Activated CD4-positive, alpha-beta T cell treated with anti-CD3 and anti-CD28 coated beads for 48 hours (primary cell): ENCODE measurements at regions not wholly inside any gene's neighbourhood (a gene's known extent, or its start where the extent isn't known, plus 50 kb on each side); places are given as distances from the start of the nearest gene placed in this dataset.
A peak's percentile ranks its signal among the peaks of the same experiment; 100 is the strongest.

ENCODE experiments used
- DNase-seq: peaks from one replicate; pipeline ENCODE4 v3.0.0-alpha.2; 2020

DNA sequence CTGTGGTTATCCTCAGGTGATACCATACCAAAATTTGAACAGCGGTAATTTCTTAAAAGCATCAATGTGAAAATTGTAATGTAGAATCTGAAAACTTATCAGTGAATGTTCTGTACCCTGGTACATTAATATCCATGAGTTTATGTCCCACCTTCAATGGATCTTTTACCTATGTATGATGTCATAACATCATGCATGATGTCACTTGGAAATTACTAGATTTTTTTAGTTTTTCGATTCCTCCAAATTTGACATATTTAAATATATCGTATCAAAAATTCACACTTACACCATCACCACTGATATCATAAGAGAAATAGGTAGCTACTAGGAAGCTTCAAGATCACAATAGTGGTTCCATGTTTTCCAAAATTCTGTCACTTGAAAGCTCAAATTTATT lies 95.0 kb upstream of the AKR1E2 start:
- DNase-seq, result no peak

DNA sequence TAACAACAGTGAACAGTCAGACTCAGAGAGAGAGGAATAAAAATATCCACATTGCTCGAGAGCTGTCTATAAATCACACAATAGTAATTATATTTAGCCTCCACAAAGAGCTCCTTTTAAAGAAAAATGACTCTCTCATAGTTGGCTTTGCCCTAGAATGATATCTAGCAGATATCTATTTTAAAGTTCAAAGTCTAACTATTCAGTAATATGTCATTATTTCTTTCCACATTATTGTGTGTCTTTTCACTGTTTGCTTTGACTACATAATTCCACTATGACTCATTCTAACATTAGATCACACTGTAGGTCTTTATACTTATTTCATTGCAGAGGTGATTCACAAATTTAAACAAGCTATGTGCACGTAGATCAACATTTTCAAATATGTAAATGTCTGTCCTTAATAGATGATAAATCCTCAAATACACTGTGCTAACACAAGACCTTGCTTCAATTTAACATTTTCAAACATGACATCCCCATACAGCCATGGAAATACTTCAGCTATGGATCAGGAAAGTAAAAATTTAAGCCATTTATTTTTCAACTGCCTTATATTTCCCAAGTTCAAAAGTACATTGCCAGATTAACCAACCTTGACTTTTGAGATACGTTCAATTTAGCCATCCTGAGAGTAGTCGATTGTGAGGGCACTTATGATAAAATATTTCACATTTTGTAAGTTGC lies 99.9 kb upstream of the AKR1E2 start:
- no peak for DNase-seq

- DNase-seq, result no peak
Observed at GRCh38 chr10:4723860-4724259, 102.1 kb upstream of the AKR1E2 start.

- DNase-seq, result no peak
Observed at GRCh38 chr10:4721999-4722753, 103.8 kb upstream of the AKR1E2 start.

- DNase-seq, result no peak
Observed at GRCh38 chr10:4720463-4720862, 105.5 kb upstream of the AKR1E2 start.

DNA sequence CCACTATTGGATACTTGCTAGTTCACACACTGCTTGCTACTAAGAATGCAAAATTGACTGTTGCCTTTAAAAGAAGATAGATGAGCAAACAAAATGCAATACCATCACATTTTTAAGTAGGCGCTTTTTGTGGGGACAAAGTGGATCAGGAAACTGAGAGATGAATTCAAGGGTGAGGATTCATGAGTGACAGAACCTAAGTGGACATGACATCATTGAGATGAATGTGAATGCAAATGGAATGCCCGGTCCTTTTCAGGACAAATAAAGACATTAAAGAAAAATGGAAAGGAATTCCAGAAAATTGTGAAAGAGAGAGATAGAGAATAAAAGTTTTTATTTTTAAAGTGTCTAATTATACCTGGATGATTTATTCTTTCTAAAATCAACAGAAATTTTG lies 106.3 kb upstream of the AKR1E2 start:
- DNase-seq, result no peak

DNA sequence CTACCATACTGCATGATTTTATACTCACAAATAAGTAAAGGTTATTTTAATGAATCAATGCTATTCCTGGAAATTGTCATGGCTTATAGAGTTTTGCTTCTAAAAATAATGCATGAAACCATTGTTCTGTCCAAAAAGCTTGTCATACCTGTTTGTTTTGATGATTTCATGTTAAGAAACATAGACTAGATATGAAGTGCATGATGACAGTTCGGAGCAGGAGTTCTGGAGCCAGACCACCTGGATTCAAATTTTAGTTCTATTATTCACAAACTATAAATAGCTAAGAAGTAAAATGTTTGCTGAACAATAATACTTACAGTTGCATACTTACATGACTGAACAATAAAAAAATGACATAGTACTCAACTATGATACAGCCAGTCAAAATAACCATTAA lies 107.0 kb upstream of the AKR1E2 start:
- no peak for DNase-seq

GRCh38 chr10:4718544-4718943 lies 107.5 kb upstream of the AKR1E2 start:
- no peak for DNase-seq

DNA sequence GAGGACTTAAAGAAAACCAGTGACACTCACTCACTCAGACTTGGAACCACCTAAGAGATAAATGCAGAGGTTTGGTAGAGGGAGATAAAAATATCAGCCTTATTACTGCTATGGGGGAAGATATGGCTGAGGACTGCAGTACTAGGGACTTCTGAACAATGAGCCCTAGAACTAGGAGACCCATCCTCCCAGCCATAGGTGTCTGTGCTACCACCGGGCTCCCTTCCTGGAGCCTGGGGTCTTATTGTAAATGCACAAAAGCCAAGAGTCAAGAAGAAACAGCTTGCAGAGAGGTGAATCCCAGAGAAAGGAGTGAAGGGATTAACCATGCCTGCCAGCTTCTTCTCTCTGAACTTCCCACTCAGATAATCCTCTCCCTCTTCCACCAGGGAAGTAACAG lies 108.3 kb upstream of the AKR1E2 start:
- DNase-seq, result no peak

- no peak for DNase-seq
Observed at GRCh38 chr10:4710858-4711257, 115.1 kb upstream of the AKR1E2 start.

DNA sequence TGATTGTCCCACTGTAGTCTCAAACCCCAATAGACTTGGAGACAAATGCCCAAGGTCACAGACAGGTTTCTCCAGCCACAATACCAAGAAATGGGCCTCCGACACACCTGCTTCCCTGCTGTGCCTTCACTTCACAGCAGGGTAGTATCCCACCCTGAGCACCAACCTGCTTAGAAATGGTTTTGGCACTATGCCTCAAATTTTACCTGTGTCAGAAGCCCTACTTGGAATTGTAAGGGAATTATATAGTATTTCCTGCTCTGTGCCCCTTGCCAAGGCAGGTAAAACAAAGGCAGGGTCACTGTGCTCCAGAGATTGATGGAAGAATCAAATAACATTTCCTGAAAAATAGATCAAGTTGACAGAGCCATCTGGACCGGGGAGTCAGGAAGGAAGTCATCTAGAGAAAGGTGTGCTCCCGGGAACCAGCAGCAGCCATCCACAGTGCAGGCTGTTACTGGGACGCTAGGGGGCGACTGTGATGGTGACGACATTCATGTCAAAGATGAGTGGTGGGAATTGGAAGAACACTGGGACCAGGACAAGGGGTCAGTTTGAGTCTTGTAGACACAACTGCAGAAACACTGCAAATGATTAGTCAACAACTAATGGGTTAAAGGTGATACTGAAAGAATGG lies 117.8 kb upstream of the AKR1E2 start:
- DNase-seq, result peak; percentile 42

- DNase-seq, result no peak
Observed at GRCh38 chr10:4707221-4707620, 118.8 kb upstream of the AKR1E2 start.

- DNase-seq, result no peak
Observed at GRCh38 chr10:4704034-4704545, 121.9 kb upstream of the AKR1E2 start.

GRCh38 chr10:4701016-4701415 lies 125.0 kb upstream of the AKR1E2 start:
- no peak for DNase-seq

DNA sequence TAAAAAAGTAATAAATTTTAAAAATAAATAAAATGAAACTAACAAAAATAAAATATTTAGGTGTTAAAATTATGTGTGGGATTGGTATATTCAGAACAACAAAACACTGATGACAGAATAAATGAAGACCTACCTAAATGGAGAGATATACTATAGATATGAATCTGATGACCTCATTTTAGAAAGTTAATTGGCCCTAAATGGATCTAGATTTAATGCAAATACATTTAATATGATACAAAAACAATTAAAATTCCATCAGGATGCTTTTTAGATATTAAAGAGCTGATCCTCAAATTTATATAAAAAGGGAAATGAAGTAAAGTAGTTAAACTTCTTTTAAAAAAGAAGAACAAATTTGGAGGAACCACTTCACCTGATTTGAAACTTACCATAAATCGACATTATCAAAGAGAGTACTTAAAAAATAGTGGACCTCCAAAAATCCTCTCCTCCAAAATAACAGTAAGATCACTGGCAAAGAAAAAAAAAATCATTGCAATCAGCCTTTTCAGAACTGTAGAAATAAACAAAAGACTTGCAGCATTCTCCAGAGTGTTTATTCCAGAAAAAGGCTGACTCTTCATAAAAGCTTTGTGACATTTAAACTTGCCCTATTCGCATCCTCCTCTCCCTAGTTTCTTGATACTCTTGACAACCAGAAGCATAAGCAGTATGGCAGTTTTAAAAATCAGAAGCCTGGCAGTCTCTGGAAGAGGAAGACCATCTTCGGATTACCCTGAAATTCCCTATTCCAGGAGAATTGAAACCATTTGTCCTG lies 125.9 kb upstream of the AKR1E2 start:
- no peak for DNase-seq

GRCh38 chr10:4698075-4698474 lies 127.9 kb upstream of the AKR1E2 start:
- no peak for DNase-seq

DNA sequence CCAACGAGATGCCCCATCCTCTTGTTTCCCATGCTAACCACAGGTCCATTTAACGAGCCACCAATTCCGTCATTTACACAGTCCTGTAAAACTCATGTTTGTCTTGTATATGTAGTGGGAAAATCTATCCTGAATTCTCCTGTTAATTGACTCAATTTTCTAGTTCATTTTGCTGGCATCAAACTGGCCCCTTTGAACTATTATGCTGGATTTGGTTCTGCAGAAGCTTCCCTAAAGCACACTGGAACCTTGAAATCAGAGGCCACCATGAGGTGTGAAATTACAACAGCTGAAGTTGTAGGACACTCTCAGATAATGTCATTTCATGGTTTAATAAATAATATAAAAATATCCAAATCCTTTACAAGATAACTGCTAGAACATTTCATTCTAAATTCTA lies 129.8 kb upstream of the AKR1E2 start:
- DNase-seq, result no peak

- DNase-seq, result no peak
Observed at GRCh38 chr10:4693967-4694366, 132.0 kb upstream of the AKR1E2 start.

DNA sequence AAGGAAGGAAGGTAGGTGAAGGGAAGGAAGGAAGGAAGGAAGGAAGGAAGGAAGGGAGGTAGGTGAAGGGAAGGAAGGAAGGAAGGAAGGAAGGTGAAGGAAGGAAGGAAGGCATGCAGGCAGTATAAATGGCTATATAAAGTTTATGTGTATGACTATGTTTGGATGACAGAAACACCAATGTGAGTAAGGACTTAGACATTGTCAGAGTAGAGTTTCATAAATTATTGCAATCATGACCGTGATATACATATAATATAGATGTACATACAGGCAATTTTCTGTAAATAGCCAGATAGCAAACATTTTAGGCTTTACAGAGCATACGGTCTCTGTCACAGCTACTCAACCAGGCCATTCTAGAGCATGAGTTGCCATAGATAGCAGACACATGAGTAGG lies 133.8 kb upstream of the AKR1E2 start:
- no peak for DNase-seq

DNA sequence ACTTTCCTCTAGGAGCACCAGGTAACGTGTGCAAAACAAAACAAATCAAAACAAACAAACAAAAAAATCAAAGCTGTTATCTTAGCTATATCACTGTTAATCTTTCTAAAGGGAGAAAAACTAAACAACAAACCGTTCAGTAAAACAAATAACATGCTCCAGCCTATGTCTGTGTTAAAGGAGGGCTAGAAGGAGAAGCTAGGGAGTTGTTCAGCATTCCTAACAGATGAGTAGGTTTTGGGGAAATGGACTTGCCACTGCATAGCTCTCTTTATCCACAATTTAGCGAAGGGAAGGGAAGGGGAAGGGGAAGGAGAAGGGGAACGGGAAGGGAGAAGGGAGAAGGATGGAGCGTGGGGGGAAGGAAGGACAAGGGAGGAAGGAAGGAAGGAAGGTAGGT lies 134.2 kb upstream of the AKR1E2 start:
- DNase-seq, result no peak

DNA sequence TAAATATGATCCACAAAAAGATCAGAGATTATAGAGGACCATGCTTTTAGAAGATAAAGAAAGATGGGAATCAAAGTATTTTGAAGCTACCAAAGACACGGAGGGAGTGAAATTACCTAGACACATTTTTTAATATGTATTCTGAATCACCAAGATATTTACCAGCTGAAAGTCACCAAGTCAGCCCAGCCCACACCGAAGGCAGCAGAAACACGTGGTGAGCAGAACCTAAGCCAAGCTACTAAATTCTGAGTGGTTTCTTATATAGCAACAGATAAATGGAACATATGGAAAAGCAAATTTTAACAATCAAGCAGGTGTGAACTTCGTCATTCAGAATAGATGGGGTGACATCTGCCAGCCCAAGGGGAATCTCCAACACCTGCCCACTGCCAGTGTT lies 134.7 kb upstream of the AKR1E2 start:
- DNase-seq, result no peak

- no peak for DNase-seq
Observed at GRCh38 chr10:4688601-4689000, 137.4 kb upstream of the AKR1E2 start.

DNA sequence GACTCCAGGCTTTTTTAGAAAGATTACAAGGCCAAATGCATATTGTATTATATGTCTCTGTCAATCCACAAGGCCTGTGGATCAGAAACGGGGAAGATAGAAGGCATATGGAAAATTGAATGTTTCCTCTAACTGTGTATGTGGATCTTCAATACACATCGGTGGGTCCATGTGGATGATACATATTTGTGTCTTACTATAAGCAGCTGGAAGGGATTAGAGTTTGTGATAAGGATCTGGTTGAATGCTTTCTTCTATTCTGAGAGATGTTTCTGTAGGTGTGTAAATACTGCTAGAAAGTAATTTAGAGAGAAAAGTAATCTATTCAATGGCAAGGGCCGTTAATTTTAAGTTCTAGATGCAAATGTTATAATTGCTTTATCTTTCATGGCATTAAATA lies 137.8 kb upstream of the AKR1E2 start:
- DNase-seq, result no peak
